ENCODE measurements at regions not wholly inside any gene's neighbourhood (a gene's known extent, or its start where the extent isn't known, plus 50 kb on each side); places are given as distances from the start of the nearest gene placed in this dataset.

DNA sequence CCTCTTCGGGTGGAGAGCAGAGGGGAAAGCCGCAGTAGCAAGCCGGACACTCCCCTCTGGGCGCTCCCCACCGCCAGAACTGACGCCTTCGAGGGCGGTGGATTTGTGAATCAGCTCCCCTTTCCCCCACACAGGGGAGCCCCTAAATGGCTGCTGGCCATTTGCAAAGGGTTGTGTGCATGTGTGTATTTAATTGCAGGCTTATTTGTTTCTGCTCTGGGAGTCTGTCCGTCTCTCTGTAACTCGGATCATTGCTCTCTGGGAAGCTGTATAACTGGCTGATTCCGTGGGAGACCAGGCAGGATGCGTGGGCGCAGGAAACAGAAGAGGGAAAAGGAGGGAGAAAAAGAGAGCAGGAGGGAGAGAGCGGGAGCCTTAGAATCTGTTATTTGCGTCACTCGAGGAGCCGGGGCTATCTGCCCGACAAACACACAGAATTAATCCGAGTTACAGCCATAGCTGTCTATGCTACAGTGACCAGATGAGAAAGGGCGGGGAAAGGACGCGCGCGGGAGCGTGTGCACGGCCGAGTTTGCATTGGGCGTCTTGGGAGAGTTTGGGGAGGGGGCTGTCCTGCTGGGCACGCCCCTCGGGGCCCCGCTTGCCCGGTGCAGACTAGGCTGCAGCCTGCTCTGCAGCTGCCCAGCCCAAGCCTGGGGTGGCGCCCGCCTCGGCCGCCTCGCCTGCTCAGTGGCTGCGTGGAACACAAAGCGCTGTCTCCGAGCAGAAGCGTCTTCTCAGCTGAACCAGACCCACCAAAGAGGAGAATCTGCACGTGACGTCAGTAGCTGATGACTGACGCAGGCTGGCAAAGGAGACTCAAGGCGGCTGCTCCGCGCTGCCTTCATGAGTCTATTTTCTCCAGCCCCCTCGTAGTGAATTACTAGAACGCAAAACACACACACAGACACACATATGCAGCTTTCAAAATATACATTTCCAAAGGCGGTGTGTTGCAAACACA lies 105.3 kb upstream of the HSD17B12 start:
- TF ChIP-seq, protein P1, sequence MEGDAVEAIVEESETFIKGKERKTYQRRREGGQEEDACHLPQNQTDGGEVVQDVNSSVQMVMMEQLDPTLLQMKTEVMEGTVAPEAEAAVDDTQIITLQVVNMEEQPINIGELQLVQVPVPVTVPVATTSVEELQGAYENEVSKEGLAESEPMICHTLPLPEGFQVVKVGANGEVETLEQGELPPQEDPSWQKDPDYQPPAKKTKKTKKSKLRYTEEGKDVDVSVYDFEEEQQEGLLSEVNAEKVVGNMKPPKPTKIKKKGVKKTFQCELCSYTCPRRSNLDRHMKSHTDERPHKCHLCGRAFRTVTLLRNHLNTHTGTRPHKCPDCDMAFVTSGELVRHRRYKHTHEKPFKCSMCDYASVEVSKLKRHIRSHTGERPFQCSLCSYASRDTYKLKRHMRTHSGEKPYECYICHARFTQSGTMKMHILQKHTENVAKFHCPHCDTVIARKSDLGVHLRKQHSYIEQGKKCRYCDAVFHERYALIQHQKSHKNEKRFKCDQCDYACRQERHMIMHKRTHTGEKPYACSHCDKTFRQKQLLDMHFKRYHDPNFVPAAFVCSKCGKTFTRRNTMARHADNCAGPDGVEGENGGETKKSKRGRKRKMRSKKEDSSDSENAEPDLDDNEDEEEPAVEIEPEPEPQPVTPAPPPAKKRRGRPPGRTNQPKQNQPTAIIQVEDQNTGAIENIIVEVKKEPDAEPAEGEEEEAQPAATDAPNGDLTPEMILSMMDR (IDR thresholded peaks at IDR 0.05; ENCODE audit: insufficient read depth, low read depth, low read length, missing control alignments): no peak
- DNase-seq (ENCODE audit: low read depth): no peak
- H3K4me3 ChIP-seq (ENCODE audit: low read depth, low read length): no peak overlapping the region

DNA sequence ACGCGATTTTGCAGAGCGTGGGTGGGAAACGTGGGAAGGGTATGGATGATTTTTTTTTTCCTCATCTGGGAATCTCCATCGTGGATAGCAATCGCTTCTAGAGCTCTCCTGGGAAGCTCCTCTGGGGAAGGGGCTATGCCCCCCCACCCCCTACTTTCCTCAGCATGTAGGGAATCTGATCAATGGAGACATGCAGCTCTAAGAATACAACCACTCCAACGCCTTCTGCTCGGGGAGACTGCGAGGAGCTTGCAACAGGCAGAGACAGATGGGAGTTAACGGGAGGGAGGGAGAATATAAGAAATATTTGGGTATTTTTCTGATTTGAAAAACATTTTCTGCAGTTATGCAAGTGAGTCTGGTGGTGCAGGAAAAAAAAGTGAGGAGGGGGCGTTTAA lies 104.6 kb upstream of the HSD17B12 start:
- no peak for DNase-seq (ENCODE audit: low read depth)
- no peak overlapping the region for H3K4me3 ChIP-seq (ENCODE audit: low read depth, low read length)
- TF ChIP-seq, protein P1 (IDR thresholded peaks at IDR 0.05; ENCODE audit: insufficient read depth, low read depth, low read length, missing control alignments): no peak

- DNase-seq (ENCODE audit: low read depth): no peak
- H3K4me3 ChIP-seq (ENCODE audit: low read depth, low read length): no peak overlapping the region
- TF ChIP-seq, protein P1 (IDR thresholded peaks at IDR 0.05; ENCODE audit: insufficient read depth, low read depth, low read length, missing control alignments): no peak
Observed at GRCh38 chr11:43576320-43576802, 104.2 kb upstream of the HSD17B12 start.

GRCh38 chr11:43576803-43577521 lies 103.6 kb upstream of the HSD17B12 start:
- no peak overlapping the region for H3K4me3 ChIP-seq (ENCODE audit: low read depth, low read length)
- TF ChIP-seq, protein P1 (IDR thresholded peaks at IDR 0.05; ENCODE audit: insufficient read depth, low read depth, low read length, missing control alignments): peak; percentile 15
- peak; percentile 27 for DNase-seq (ENCODE audit: low read depth)

DNA sequence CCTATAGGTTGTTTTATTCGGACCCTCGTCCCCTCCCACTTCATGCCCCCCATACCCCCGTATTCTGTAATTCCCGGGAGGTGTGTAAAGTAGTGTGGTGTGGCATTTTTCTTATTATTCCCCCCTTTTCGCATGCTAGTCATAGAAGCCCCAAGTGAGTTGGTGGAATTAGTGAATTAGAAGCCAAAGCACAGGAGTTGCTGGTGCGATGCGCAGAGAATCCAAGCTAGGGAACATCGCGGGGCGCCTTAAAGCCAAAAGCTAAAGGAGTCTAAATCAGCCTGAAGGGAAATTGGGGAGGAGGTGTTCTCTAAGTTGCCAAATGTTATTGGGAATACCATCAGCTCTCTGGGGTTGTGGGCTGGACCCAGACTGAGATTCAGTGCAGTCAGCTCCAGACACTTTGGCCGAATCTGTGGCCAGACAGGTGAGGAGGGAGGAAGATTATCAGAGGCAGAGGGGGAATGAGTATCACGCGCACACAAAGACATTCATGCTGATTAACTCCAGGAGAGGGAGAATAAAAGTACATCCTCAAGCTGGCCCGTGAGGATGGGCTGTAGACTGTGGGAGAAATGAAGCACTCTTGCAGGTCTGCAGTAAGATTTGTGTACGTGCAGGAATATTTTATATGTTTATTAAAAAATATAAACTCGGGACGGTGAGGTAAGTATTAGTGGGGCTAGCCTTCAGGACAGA lies 102.8 kb upstream of the HSD17B12 start:
- H3K4me3 ChIP-seq (ENCODE audit: low read depth, low read length): no peak overlapping the region
- no peak for DNase-seq (ENCODE audit: low read depth)
- TF ChIP-seq, protein P1 (IDR thresholded peaks at IDR 0.05; ENCODE audit: insufficient read depth, low read depth, low read length, missing control alignments): no peak

GRCh38 chr11:43578346-43579170 lies 102.0 kb upstream of the HSD17B12 start:
- H3K4me3 ChIP-seq (ENCODE audit: low read depth, low read length): no peak overlapping the region
- DNase-seq (ENCODE audit: low read depth): no peak
- TF ChIP-seq, protein P1 (IDR thresholded peaks at IDR 0.05; ENCODE audit: insufficient read depth, low read depth, low read length, missing control alignments): no peak
